ENCODE measurements at regions not wholly inside any gene's neighbourhood (a gene's known extent, or its start where the extent isn't known, plus 50 kb on each side); places are given as distances from the start of the nearest gene placed in this dataset.

GRCh38 chr12:33596814-33597213 is 157.2 kb upstream of the SYT10 start:
- POLR2A ChIA-PET = no interaction called here
- Histone ChIP-seq H3K4me3 (replicated peaks in 1 of 3; ENCODE audit: insufficient read depth in 1 of 3, low read depth in 2 of 3, low read length in 3 of 3) (no peak overlapping the region), H3K27ac (ENCODE audit: extremely low read length, insufficient read depth, low read length) (no peak overlapping the region), H3K9ac (ENCODE audit: insufficient read depth, low read depth, low read length) (no peak overlapping the region), H3K27me3 (ENCODE audit: control insufficient read depth in 1 of 2, insufficient read depth in 2 of 2, low read length in 2 of 2) (no peaks in the 10 kb centered on the region), H3K9me3 (ENCODE audit: low read length) (no peaks in the 10 kb centered on the region), H3K4me2 (ENCODE audit: low read depth, low read length) (no peak overlapping the region), H3K4me1 (ENCODE audit: insufficient read depth, low read length) (no peaks in the 10 kb centered on the region), H3K79me2 (ENCODE audit: insufficient read depth, low read length) (no peaks in the 10 kb centered on the region), H3K36me3 (replicated peaks in 1 of 2; ENCODE audit: control insufficient read depth in 1 of 2, insufficient read depth in 2 of 2, low read length in 2 of 2) (no peaks in the 10 kb centered on the region), H4K20me1 (ENCODE audit: insufficient read depth, low read length) (no peaks in the 10 kb centered on the region), H2AFZ (ENCODE audit: low read length) (no peak overlapping the region)
- no peak for ATAC-seq
- in situ Hi-C loops (cut with HindIII; ENCODE audit: extremely low pct_ligation_motif_present, low pct_unique_long_range_greater_than_20kb) (no loop called here), intact Hi-C loops (cut with micrococcal nuclease; ENCODE audit: unreplicated experiment) (no loop called here)
- CTCF ChIA-PET (ENCODE audit: low intra/inter-chr PET ratio, low total read pairs) = no interaction called here
- no peak for DNase-seq (ENCODE audit: low spot score)
- TF ChIP-seq HNF1B (CRISPR knock-in tag; IDR thresholded peaks at IDR 0.05) (no peak), ZNF263 (CRISPR knock-in tag; IDR thresholded peaks at IDR 0.05) (no peak), MAZ (IDR thresholded peaks at IDR 0.05; ENCODE audit: borderline replicate concordance, low read depth, low read length) (no peak), MAZ (CRISPR knock-in tag; IDR thresholded peaks at IDR 0.05; ENCODE audit: low read depth) (no peak), ZNF790 (CRISPR knock-in tag; IDR thresholded peaks at IDR 0.05; ENCODE audit: borderline replicate concordance) (no peak), AKNA (CRISPR knock-in tag; IDR thresholded peaks at IDR 0.05; ENCODE audit: borderline replicate concordance) (no peak), ZNF83 (CRISPR knock-in tag; IDR thresholded peaks at IDR 0.05; ENCODE audit: borderline replicate concordance) (no peak), ZNF780A (CRISPR knock-in tag; IDR thresholded peaks at IDR 0.05) (no peak), JUNB (CRISPR knock-in tag; IDR thresholded peaks at IDR 0.05; ENCODE audit: borderline replicate concordance) (no peak), ZNF3 (CRISPR knock-in tag; IDR thresholded peaks at IDR 0.05) (no peak), NFKB2 (CRISPR knock-in tag; IDR thresholded peaks at IDR 0.05; ENCODE audit: borderline replicate concordance) (no peak), ZNF234 (CRISPR knock-in tag; conservative IDR thresholded peaks at IDR 0.05) (no peak), ZNF629 (CRISPR knock-in tag; conservative IDR thresholded peaks at IDR 0.05) (no peak), MAFK (conservative IDR thresholded peaks at IDR 0.05 in 1 of 2, IDR thresholded peaks at IDR 0.05 in 1 of 2; ENCODE audit: low read length in 2 of 2) (no peak), ZNF292 (CRISPR knock-in tag; IDR thresholded peaks at IDR 0.05; ENCODE audit: borderline replicate concordance, low read depth) (no peak)
- TF ChIP-seq, protein P1, sequence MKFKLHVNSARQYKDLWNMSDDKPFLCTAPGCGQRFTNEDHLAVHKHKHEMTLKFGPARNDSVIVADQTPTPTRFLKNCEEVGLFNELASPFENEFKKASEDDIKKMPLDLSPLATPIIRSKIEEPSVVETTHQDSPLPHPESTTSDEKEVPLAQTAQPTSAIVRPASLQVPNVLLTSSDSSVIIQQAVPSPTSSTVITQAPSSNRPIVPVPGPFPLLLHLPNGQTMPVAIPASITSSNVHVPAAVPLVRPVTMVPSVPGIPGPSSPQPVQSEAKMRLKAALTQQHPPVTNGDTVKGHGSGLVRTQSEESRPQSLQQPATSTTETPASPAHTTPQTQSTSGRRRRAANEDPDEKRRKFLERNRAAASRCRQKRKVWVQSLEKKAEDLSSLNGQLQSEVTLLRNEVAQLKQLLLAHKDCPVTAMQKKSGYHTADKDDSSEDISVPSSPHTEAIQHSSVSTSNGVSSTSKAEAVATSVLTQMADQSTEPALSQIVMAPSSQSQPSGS (CRISPR knock-in tag; IDR thresholded peaks at IDR 0.05) = no peak
- 1% methylated on average over 5 of the region's 5 CpGs for WGBS (ENCODE audit: low lambda C conversion rate)
- BruUV-seq (replicated peaks) = no TSS peak
- FAIRE-seq = no peak

Measured in HepG2 (cell line).